ENCODE measurements at regions not wholly inside any gene's neighbourhood (a gene's known extent, or its start where the extent isn't known, plus 50 kb on each side); places are given as distances from the start of the nearest gene placed in this dataset.

GRCh38 chr5:174523311-174524071, 200.9 kb upstream of the MSX2 start:
- TF ChIP-seq CTCF (IDR thresholded peaks at IDR 0.05) (no peak), POLR2A (IDR thresholded peaks at IDR 0.05) (no peak), EP300 (IDR thresholded peaks at IDR 0.05) (no peak)
